ENCODE measurements at regions not wholly inside any gene's neighbourhood (a gene's known extent, or its start where the extent isn't known, plus 50 kb on each side); places are given as distances from the start of the nearest gene placed in this dataset.

- no peak overlapping the region for H3K4me3 ChIP-seq
- H3K36me3 ChIP-seq = no peaks in the 10 kb centered on the region
- peaks cover 3% of the 10 kb centered on the region; the same call in 1 of the 2 replicates for H3K9me3 ChIP-seq
- no peaks in the 10 kb centered on the region for H3K27me3 ChIP-seq
- no peak for DNase-seq
These were observed 177.8 kb downstream of the USP12 start for GRCh38 chr13:26993780-26994179.

- Histone ChIP-seq H3K36me3 (no peaks in the 10 kb centered on the region), H3K4me3 (no peak overlapping the region), H3K9me3 (peaks cover 3% of the 10 kb centered on the region; the same call in 1 of the 2 replicates), H3K27me3 (no peaks in the 10 kb centered on the region)
- DNase-seq = no peak
These were observed 178.5 kb downstream of the USP12 start for GRCh38 chr13:26992951-26993719.

- Histone ChIP-seq H3K36me3 (no peaks in the 10 kb centered on the region), H3K4me3 (no peak overlapping the region), H3K27me3 (no peaks in the 10 kb centered on the region), H3K9me3 (peaks cover 3% of the 10 kb centered on the region; the same call in 1 of the 2 replicates)
- no peak for DNase-seq
These were observed 180.0 kb downstream of the USP12 start for GRCh38 chr13:26991508-26992181.

- H3K9me3 ChIP-seq = no peaks in the 10 kb centered on the region
- no peaks in the 10 kb centered on the region for H3K27me3 ChIP-seq
- no peak for DNase-seq
- no peak overlapping the region for H3K4me3 ChIP-seq
- H3K36me3 ChIP-seq = no peaks in the 10 kb centered on the region
These were observed 181.5 kb downstream of the USP12 start for GRCh38 chr13:26989957-26990713.

GRCh38 chr13:26989261-26989956, 182.2 kb downstream of the USP12 start:
- no peak for DNase-seq
- H3K9me3 ChIP-seq = no peaks in the 10 kb centered on the region
- no peaks in the 10 kb centered on the region for H3K36me3 ChIP-seq

GRCh38 chr13:26988059-26988769, 183.4 kb downstream of the USP12 start:
- no peaks in the 10 kb centered on the region for H3K9me3 ChIP-seq
- H3K27me3 ChIP-seq = no peaks in the 10 kb centered on the region
- no peak overlapping the region for H3K4me3 ChIP-seq
- H3K36me3 ChIP-seq = no peaks in the 10 kb centered on the region
- peak; percentile 11 for DNase-seq

More at GRCh38 chr13:26989261-26989956, 182.2 kb downstream of the USP12 start:
- Histone ChIP-seq H3K4me3 (no peak overlapping the region), H3K27me3 (no peaks in the 10 kb centered on the region)

- H3K4me3 ChIP-seq = no peak overlapping the region
- DNase-seq = no peak
- no peaks in the 10 kb centered on the region for H3K9me3 ChIP-seq
- no peaks in the 10 kb centered on the region for H3K27me3 ChIP-seq
- H3K36me3 ChIP-seq = no peaks in the 10 kb centered on the region
These were observed 184.1 kb downstream of the USP12 start for GRCh38 chr13:26987486-26988013.

- Histone ChIP-seq H3K9me3 (no peaks in the 10 kb centered on the region), H3K27me3 (no peaks in the 10 kb centered on the region), H3K4me3 (no peak overlapping the region), H3K36me3 (no peaks in the 10 kb centered on the region)
- peak; percentile 47 for DNase-seq
These were observed 186.2 kb downstream of the USP12 start for GRCh38 chr13:26985285-26985878.

GRCh38 chr13:26984337-26984736, 187.3 kb downstream of the USP12 start:
- Histone ChIP-seq H3K36me3 (no peaks in the 10 kb centered on the region), H3K4me3 (no peak overlapping the region), H3K9me3 (no peaks in the 10 kb centered on the region), H3K27me3 (no peaks in the 10 kb centered on the region)
- no peak for DNase-seq

GRCh38 chr13:26983543-26984320, 187.9 kb downstream of the USP12 start:
- H3K4me3 ChIP-seq = no peak overlapping the region
- no peaks in the 10 kb centered on the region for H3K36me3 ChIP-seq
- H3K27me3 ChIP-seq = no peaks in the 10 kb centered on the region
- no peaks in the 10 kb centered on the region for H3K9me3 ChIP-seq
- DNase-seq = no peak

GRCh38 chr13:26980099-26981031, 191.2 kb downstream of the USP12 start:
- no peak overlapping the region for H3K4me3 ChIP-seq

GRCh38 chr13:26979334-26979733, 192.3 kb downstream of the USP12 start:
- H3K36me3 ChIP-seq = no peaks in the 10 kb centered on the region
- H3K27me3 ChIP-seq = no peaks in the 10 kb centered on the region
- no peak overlapping the region for H3K4me3 ChIP-seq
- H3K9me3 ChIP-seq = no peaks in the 10 kb centered on the region
- no peak for DNase-seq

More at GRCh38 chr13:26980099-26981031, 191.2 kb downstream of the USP12 start:
- Histone ChIP-seq H3K36me3 (no peaks in the 10 kb centered on the region), H3K9me3 (no peaks in the 10 kb centered on the region), H3K27me3 (no peaks in the 10 kb centered on the region)
- DNase-seq = no peak

GRCh38 chr13:26978081-26978860, 193.3 kb downstream of the USP12 start:
- Histone ChIP-seq H3K27me3 (no peaks in the 10 kb centered on the region), H3K4me3 (no peak overlapping the region), H3K9me3 (no peaks in the 10 kb centered on the region), H3K36me3 (no peaks in the 10 kb centered on the region)
- no peak for DNase-seq

Data from MG63 (cell line).